IPS DF 4.7 (cell line): ENCODE measurements at regions not wholly inside any gene's neighbourhood (a gene's known extent, or its start where the extent isn't known, plus 50 kb on each side); places are given as distances from the start of the nearest gene placed in this dataset.

Experiments used
- DNase-seq: peaks from one replicate; pipeline ENCODE4 v3.0.0-alpha.2; 2013; ENCODE audit warnings: low spot score; ENCODE audit errors: extremely low read depth

- no peak for DNase-seq
Measured at GRCh38 chr2:5953525-5953924, 261.3 kb downstream of the SOX11 start.

GRCh38 chr2:5954509-5954908, 262.3 kb downstream of the SOX11 start:
- no peak for DNase-seq

GRCh38 chr2:5955921-5956320, 263.7 kb downstream of the SOX11 start:
- no peak for DNase-seq

GRCh38 chr2:5959836-5960820, 267.9 kb downstream of the SOX11 start:
- DNase-seq, result no peak

GRCh38 chr2:5967506-5967905, 275.3 kb downstream of the SOX11 start:
- no peak for DNase-seq

GRCh38 chr2:5969303-5969702, 277.1 kb downstream of the SOX11 start:
- DNase-seq, result no peak

GRCh38 chr2:5970347-5970746, 278.2 kb downstream of the SOX11 start:
- no peak for DNase-seq

GRCh38 chr2:5974477-5974876, 282.3 kb downstream of the SOX11 start:
- DNase-seq, result no peak

- DNase-seq, result no peak
Measured at GRCh38 chr2:5975401-5975800, 283.2 kb downstream of the SOX11 start.

- DNase-seq, result no peak
Measured at GRCh38 chr2:5976531-5977065, 284.4 kb downstream of the SOX11 start.

GRCh38 chr2:5977477-5977876, 285.3 kb downstream of the SOX11 start:
- no peak for DNase-seq

GRCh38 chr2:5978131-5978751, 286.1 kb downstream of the SOX11 start:
- DNase-seq, result no peak

- no peak for DNase-seq
Measured at GRCh38 chr2:5980450-5981190, 288.4 kb downstream of the SOX11 start.

GRCh38 chr2:5982193-5982902, 290.2 kb downstream of the SOX11 start:
- DNase-seq, result no peak

GRCh38 chr2:5982903-5983265, 290.7 kb downstream of the SOX11 start:
- no peak for DNase-seq

GRCh38 chr2:5983511-5984272, 291.5 kb downstream of the SOX11 start:
- DNase-seq, result no peak

- DNase-seq, result no peak
Measured at GRCh38 chr2:5984273-5984655, 292.1 kb downstream of the SOX11 start.

- DNase-seq, result no peak
Measured at GRCh38 chr2:5984946-5985345, 292.8 kb downstream of the SOX11 start.

GRCh38 chr2:5985536-5986385, 293.6 kb downstream of the SOX11 start:
- no peak for DNase-seq
